COLO668 (cell line): ENCODE measurements at regions not wholly inside any gene's neighbourhood (a gene's known extent, or its start where the extent isn't known, plus 50 kb on each side); places are given as distances from the start of the nearest gene placed in this dataset.

Source experiments
- DNase-seq: peaks from one replicate; lab custom pipeline; 2025; ENCODE audit not compliant: unreplicated experiment; lab: John Stamatoyannopoulos, UW

- no peak for DNase-seq
These were observed 176.5 kb downstream of the SNX18 start for GRCh38 chr5:54693936-54694657.

- DNase-seq = no peak
These were observed 175.1 kb downstream of the SNX18 start for GRCh38 chr5:54692631-54693030.

GRCh38 chr5:54691656-54692055 lies 174.1 kb downstream of the SNX18 start:
- DNase-seq = no peak

GRCh38 chr5:54689411-54690251 lies 172.1 kb downstream of the SNX18 start:
- DNase-seq = no peak

- DNase-seq = no peak
These were observed 163.4 kb downstream of the SNX18 start for GRCh38 chr5:54680998-54681397.

GRCh38 chr5:54679686-54680085 lies 162.1 kb downstream of the SNX18 start:
- DNase-seq = no peak

GRCh38 chr5:54678737-54679136 lies 161.2 kb downstream of the SNX18 start:
- DNase-seq = no peak

- no peak for DNase-seq
These were observed 159.2 kb downstream of the SNX18 start for GRCh38 chr5:54676481-54677340.

- DNase-seq = no peak
These were observed 156.1 kb downstream of the SNX18 start for GRCh38 chr5:54673523-54674225.

GRCh38 chr5:54672871-54673270 lies 155.3 kb downstream of the SNX18 start:
- no peak for DNase-seq

GRCh38 chr5:54671681-54672080 lies 154.1 kb downstream of the SNX18 start:
- DNase-seq = no peak

- DNase-seq = no peak
These were observed 153.6 kb downstream of the SNX18 start for GRCh38 chr5:54671111-54671531.

GRCh38 chr5:54670281-54670680 lies 152.7 kb downstream of the SNX18 start:
- DNase-seq = no peak

- DNase-seq = no peak
These were observed 152.3 kb downstream of the SNX18 start for GRCh38 chr5:54669845-54670244.

- DNase-seq = no peak
These were observed 151.7 kb downstream of the SNX18 start for GRCh38 chr5:54669285-54669684.

GRCh38 chr5:54668096-54668495 lies 150.5 kb downstream of the SNX18 start:
- DNase-seq = no peak

GRCh38 chr5:54667136-54667535 lies 149.6 kb downstream of the SNX18 start:
- DNase-seq = no peak

GRCh38 chr5:54663866-54664265 lies 146.3 kb downstream of the SNX18 start:
- no peak for DNase-seq

- DNase-seq = no peak
These were observed 143.6 kb downstream of the SNX18 start for GRCh38 chr5:54661111-54661510.

- DNase-seq = no peak
These were observed 142.2 kb downstream of the SNX18 start for GRCh38 chr5:54659700-54660131.

GRCh38 chr5:54658010-54658409 lies 140.5 kb downstream of the SNX18 start:
- DNase-seq = no peak
